HCT116 (cell line): ENCODE measurements at regions not wholly inside any gene's neighbourhood (a gene's known extent, or its start where the extent isn't known, plus 50 kb on each side); places are given as distances from the start of the nearest gene placed in this dataset.
A peak's percentile ranks its signal among the peaks of the same experiment; 100 is the strongest.

ENCODE experiments used
- ATAC-seq: fragments of 200-7000 bp; cut with Tn5 transposase; 2 replicates; pipeline ENCODE4 v1.9.1; 2020; ENCODE audit warnings: mild to moderate bottlenecking, moderate library complexity
- BruUV-seq: library from RNA; stranded (reverse); fragments of 400-500 nt; replicated peaks from 2 replicates; lab custom pipeline; 2021; lab: Mats Ljungman, UMichigan
- CTCF ChIA-PET: fragments of 300-600 bp; sonication (Branson Sonifier 250); formaldehyde crosslinking; loops from one replicate; lab custom pipeline; 2021; ENCODE audit warnings: antibody characterized with exemption; lab: Charles Lee
- POLR2A ChIA-PET: fragments of 300-600, 350-600 bp; sonication (Branson Sonifier 250); formaldehyde crosslinking; loops from one replicate; lab custom pipeline; 2021; ENCODE audit warnings: antibody characterized with exemption; lab: Charles Lee
- RAD21 ChIA-PET, 2 experiments: fragments of 300-600 bp; sonication (Branson Sonifier 250); formaldehyde crosslinking; loops; one replicate each; lab custom pipeline; 2023; ENCODE audit warnings: low total read pairs in 2 of 2; ENCODE audit not compliant: uncharacterized antibody in 2 of 2, unreplicated experiment in 2 of 2, low non-redundant PET in 1 of 2; lab: Charles Lee
- DNase-seq: peaks from one replicate; pipeline ENCODE4 v3.0.0-alpha.2; 2010; ENCODE audit warnings: low read depth, low spot score
- H2AFZ ChIP-seq: fragments of 200-600 bp; shearing (Covaris generic), sonication (generic); 2 replicates; pipeline ENCODE4 v1.6.1; 2017; ENCODE audit warnings: low read depth, mixed run types, mixed read lengths, antibody characterized with exemption, low read length; ENCODE audit not compliant: poor library complexity, severe bottlenecking
- H3K27ac ChIP-seq: 2 replicates; pipeline ENCODE4 v1.5.1; 2012; ENCODE audit warnings: low read depth, low read length
- H3K27me3 ChIP-seq: fragments of 200-600 bp; sonication (generic); 2 replicates; pipeline ENCODE4 v1.6.1; 2016; ENCODE audit warnings: mixed run types, low read length, mixed read lengths; ENCODE audit not compliant: insufficient read depth
- H3K36me3 ChIP-seq, 2 experiments: fragments of 200-500 bp in 1 of 2; fragments of 200-600 bp in 1 of 2; sonication (Bioruptor generic) in 1 of 2; sonication (generic) in 1 of 2; 2 replicates each; pipeline versions ENCODE4 v1.5.1 to v1.6.1; 2014 to 2016; ENCODE audit warnings: low read length in 2 of 2, inconsistent platforms in 1 of 2, mixed read lengths in 1 of 2, mixed run types in 1 of 2; ENCODE audit not compliant: insufficient read depth in 2 of 2, control insufficient read depth in 1 of 2
- H3K4me1 ChIP-seq, 2 experiments: fragments of 200-600 bp in 1 of 2; sonication (generic) in 1 of 2; 2 replicates each; pipeline versions ENCODE4 v1.5.1 to v1.6.1; 2012 to 2017; ENCODE audit warnings: low read length in 2 of 2, inconsistent platforms in 1 of 2, mild to moderate bottlenecking in 1 of 2, mixed read lengths in 1 of 2, mixed run types in 1 of 2, moderate library complexity in 1 of 2; ENCODE audit not compliant: insufficient read depth in 2 of 2, control insufficient read depth in 1 of 2
- H3K4me2 ChIP-seq: fragments of 200-600 bp; sonication (generic); 2 replicates; pipeline ENCODE4 v1.6.1; 2017; ENCODE audit warnings: mixed run types, low read length, mixed read lengths
- H3K4me3 ChIP-seq, 2 experiments: fragments of 200-600 bp in 1 of 2; sonication (generic) in 1 of 2; replicated peaks in 1 of 2; 2 replicates each; pipeline ENCODE4 v1.5.1; 2011 to 2016; ENCODE audit warnings: low read length in 2 of 2, control low read depth in 1 of 2, low read depth in 1 of 2, mild to moderate bottlenecking in 1 of 2, mixed read lengths in 1 of 2, mixed run types in 1 of 2
- H3K79me2 ChIP-seq: fragments of 200-600 bp; sonication (generic); 2 replicates; pipeline ENCODE4 v1.6.1; 2017; ENCODE audit warnings: mild to moderate bottlenecking, mixed run types, low read length, moderate library complexity, mixed read lengths; ENCODE audit not compliant: insufficient read depth
- H3K9ac ChIP-seq: fragments of 200-600 bp; sonication (generic); 2 replicates; pipeline ENCODE4 v1.6.1; 2016; ENCODE audit warnings: low read length, mixed read lengths
- H3K9me2 ChIP-seq: fragments of 200-600 bp; sonication (generic), shearing (Covaris generic); 2 replicates; pipeline ENCODE4 v1.6.1; 2017; ENCODE audit warnings: mixed run types, mild to moderate bottlenecking, moderate library complexity; ENCODE audit not compliant: insufficient read depth
- H3K9me3 ChIP-seq, 2 experiments: fragments of 200-500 bp in 1 of 2; fragments of 200-600 bp in 1 of 2; sonication (Bioruptor generic) in 1 of 2; sonication (generic) in 1 of 2; 2 replicates each; pipeline ENCODE4 v1.6.1; 2014 to 2017; ENCODE audit warnings: low read length in 2 of 2, mixed read lengths in 2 of 2, inconsistent platforms in 1 of 2, low read depth in 1 of 2, mild to moderate bottlenecking in 1 of 2, mixed run types in 1 of 2, moderate library complexity in 1 of 2; ENCODE audit not compliant: control insufficient read depth in 1 of 2, insufficient read depth in 1 of 2
- H4K20me1 ChIP-seq: fragments of 200-600 bp; sonication (generic), shearing (Covaris generic); 2 replicates; pipeline ENCODE4 v1.6.1; 2017; ENCODE audit warnings: mixed run types, mild to moderate bottlenecking, moderate library complexity; ENCODE audit not compliant: insufficient read depth
- ELF1 ChIP-seq: IDR thresholded peaks from 2 replicates; pipeline ENCODE4 v1.6.1; 2012; ENCODE audit warnings: low read depth, borderline replicate concordance
- FOSL1 ChIP-seq: IDR thresholded peaks from 2 replicates; pipeline ENCODE4 v1.6.1; 2012; ENCODE audit warnings: low read depth
- POLR2A ChIP-seq: IDR thresholded peaks from 2 replicates; pipeline ENCODE4 v1.7.0; 2011; ENCODE audit warnings: borderline replicate concordance; ENCODE audit not compliant: insufficient read depth, insufficient read length; ENCODE audit errors: extremely low read depth
- POLR2AphosphoS5 ChIP-seq: IDR thresholded peaks from 2 replicates; pipeline ENCODE4 v1.6.1; 2011; ENCODE audit warnings: mild to moderate bottlenecking, low read depth, low read length, moderate library complexity
- RAD21 ChIP-seq: IDR thresholded peaks from 2 replicates; pipeline ENCODE4 v1.6.1; 2012; ENCODE audit warnings: low read depth, mild to moderate bottlenecking
- REST ChIP-seq: IDR thresholded peaks from 2 replicates; pipeline ENCODE4 v1.6.1; 2012; ENCODE audit warnings: low read depth
- SIN3A ChIP-seq: IDR thresholded peaks from 2 replicates; pipeline ENCODE4 v1.6.1; 2012; ENCODE audit warnings: low read depth
- SP1 ChIP-seq: IDR thresholded peaks from 2 replicates; pipeline ENCODE4 v1.6.1; 2012; ENCODE audit warnings: low read depth
- ZBTB33 ChIP-seq: IDR thresholded peaks from 2 replicates; pipeline ENCODE4 v1.6.1; 2011; ENCODE audit warnings: mild to moderate bottlenecking, low read length, moderate library complexity; ENCODE audit not compliant: insufficient replicate concordance; ENCODE audit errors: extremely low read depth
- ZFX ChIP-seq: fragments of 450-650 bp; IDR thresholded peaks from 2 replicates; pipeline ENCODE4 v1.6.1; 2017
- intact Hi-C: fragments of 100-400 bp; cut with micrococcal nuclease; formaldehyde crosslinking; loops from 2 replicates; pipeline ENCODE4 v1.10.0; 2022

GRCh38 chr20:48170625-48171024, 385.3 kb upstream of the SULF2 start:
- ChIA-PET CTCF (no interaction called here), POLR2A (no interaction called here), RAD21 (no interaction called here)
- no peaks in the 10 kb centered on the region for H3K9me3 ChIP-seq
- no peak overlapping the region for H2AFZ ChIP-seq
- no peaks in the 10 kb centered on the region for H3K4me1 ChIP-seq
- BruUV-seq = no TSS peak
- ATAC-seq = no peak
- H3K27ac ChIP-seq = no peak overlapping the region
- peaks cover 77% of the 10 kb centered on the region for H3K27me3 ChIP-seq
- intact Hi-C loops = no loop called here
- H3K9me2 ChIP-seq = no peaks in the 10 kb centered on the region
- no peak for DNase-seq
- H3K36me3 ChIP-seq = no peaks in the 10 kb centered on the region
- no peak overlapping the region for H3K9ac ChIP-seq
- H3K4me2 ChIP-seq = no peak overlapping the region
- H3K4me3 ChIP-seq = no peak overlapping the region
- TF ChIP-seq RAD21 (0 out of 2 replicates have a peak, but pooled peaks have one; percentile 4), REST (no peak)
- H3K79me2 ChIP-seq = no peaks in the 10 kb centered on the region
- no peaks in the 10 kb centered on the region for H4K20me1 ChIP-seq

GRCh38 chr20:48169650-48170225, 384.5 kb upstream of the SULF2 start:
- intact Hi-C loops = no loop called here
- no peaks in the 10 kb centered on the region for H3K9me2 ChIP-seq
- DNase-seq (no peak), ATAC-seq (no peak)
- no peak overlapping the region for H2AFZ ChIP-seq
- H3K36me3 ChIP-seq = no peaks in the 10 kb centered on the region
- CTCF ChIA-PET = no interaction called here
- H3K79me2 ChIP-seq = no peaks in the 10 kb centered on the region
- POLR2A ChIA-PET = no interaction called here
- no peaks in the 10 kb centered on the region for H3K9me3 ChIP-seq
- H3K27ac ChIP-seq = no peak overlapping the region
- no peaks in the 10 kb centered on the region for H4K20me1 ChIP-seq
- H3K4me3 ChIP-seq = no peak overlapping the region
- no peak overlapping the region for H3K4me2 ChIP-seq
- H3K9ac ChIP-seq = no peak overlapping the region
- RAD21 ChIA-PET = no interaction called here
- peaks cover 84% of the 10 kb centered on the region for H3K27me3 ChIP-seq
- H3K4me1 ChIP-seq = no peaks in the 10 kb centered on the region
- BruUV-seq = no TSS peak
- no peak for TF ChIP-seq SIN3A
- no peak for TF ChIP-seq FOSL1
- TF ChIP-seq POLR2AphosphoS5 = no peak
- TF ChIP-seq POLR2A = no peak
- TF ChIP-seq ZFX = no peak
- TF ChIP-seq ELF1 = no peak
- no peak for TF ChIP-seq SP1
- TF ChIP-seq ZBTB33 = no peak
- TF ChIP-seq REST = no peak
